ENCODE measurements at regions not wholly inside any gene's neighbourhood (a gene's known extent, or its start where the extent isn't known, plus 50 kb on each side); places are given as distances from the start of the nearest gene placed in this dataset.

DNA sequence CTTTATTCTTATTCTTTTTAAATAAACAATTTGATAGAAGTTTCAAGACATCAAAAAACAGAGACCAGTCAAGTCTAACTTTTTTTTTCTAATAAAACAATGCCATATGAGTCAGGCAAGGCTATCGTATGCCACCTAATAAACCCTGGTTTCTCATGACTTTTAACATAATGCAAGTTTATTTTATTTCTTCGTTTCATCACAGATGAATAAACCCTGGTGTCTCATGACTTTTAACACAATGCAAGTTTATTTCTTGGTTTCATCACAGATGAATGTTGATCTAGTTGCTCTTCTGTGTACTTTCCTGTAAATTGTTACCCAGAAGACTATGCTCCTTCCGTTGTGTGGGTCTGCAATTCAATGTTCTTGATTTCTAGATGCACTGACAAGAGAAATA lies 905.4 kb downstream of the ROBO2 start:
- Histone ChIP-seq H3K79me2 (ENCODE audit: control insufficient read depth, insufficient read depth, low read length) (no peaks in the 10 kb centered on the region), H3K9me1 (replicated peaks; ENCODE audit: control insufficient read depth, extremely low read depth, insufficient read depth, low read length) (no peaks in the 10 kb centered on the region), H4K20me1 (replicated peaks; ENCODE audit: control insufficient read depth, extremely low read depth, insufficient read depth, low read length) (no peaks in the 10 kb centered on the region), H3K27ac (ENCODE audit: insufficient read depth, low read depth, low read length) (no peak overlapping the region), H3K9ac (replicated peaks; ENCODE audit: extremely low read depth, insufficient read depth, low read length) (no peak overlapping the region), H3K36me3 (ENCODE audit: control insufficient read depth in 2 of 2, extremely low read depth in 1 of 2, insufficient read depth in 2 of 2, low read length in 2 of 2) (no peaks in the 10 kb centered on the region), H3K4me1 (ENCODE audit: control insufficient read depth, extremely low read depth, insufficient read depth, low read length) (no peaks in the 10 kb centered on the region), H3K27me3 (ENCODE audit: control insufficient read depth in 2 of 2, insufficient read depth in 2 of 2, low read length in 2 of 2) (no peaks in the 10 kb centered on the region), H3K4me2 (ENCODE audit: insufficient read depth, low read length) (no peak overlapping the region), H2AFZ (ENCODE audit: low read depth, low read length) (no peak overlapping the region), H3K9me3 (replicated peaks; ENCODE audit: control insufficient read depth, insufficient read depth, low read length) (no peaks in the 10 kb centered on the region), H3K4me3 (replicated peaks in 1 of 3; ENCODE audit: insufficient read depth in 1 of 3, low read depth in 1 of 3, low read length in 3 of 3) (no peak overlapping the region)
- DNase-seq (ENCODE audit: low read depth, low spot score) (no peak), FAIRE-seq (no peak)
- TF ChIP-seq MAX (IDR thresholded peaks at IDR 0.05; ENCODE audit: insufficient read depth, insufficient read length) (no peak), FOS (IDR thresholded peaks at IDR 0.05; ENCODE audit: borderline replicate concordance, insufficient read depth, low read length) (no peak), POLR2A (IDR thresholded peaks at IDR 0.05; ENCODE audit: low read depth, low read length) (no peak), GATA2 (IDR thresholded peaks at IDR 0.05; ENCODE audit: insufficient read depth, insufficient read length, low read depth, low read length) (no peak), EZH2 (IDR thresholded peaks at IDR 0.05; ENCODE audit: borderline replicate concordance, low read depth, low read length, severe bottlenecking) (no peak), JUN (IDR thresholded peaks at IDR 0.05; ENCODE audit: borderline replicate concordance, insufficient read depth, insufficient read length, low read depth) (no peak), MYC (IDR thresholded peaks at IDR 0.05; ENCODE audit: low read depth, low read length) (no peak)
- intact Hi-C loops (cut with micrococcal nuclease) (no loop called here), dilution Hi-C loops (cut with MboI; ENCODE audit: extremely low pct_ligation_motif_present, low sequenced_read_pairs) (no loop called here)
- no TSS peak for BruUV-seq (replicated peaks)
- CTCF ChIA-PET = no interaction called here
- POLR2A ChIA-PET = no interaction called here

DNA sequence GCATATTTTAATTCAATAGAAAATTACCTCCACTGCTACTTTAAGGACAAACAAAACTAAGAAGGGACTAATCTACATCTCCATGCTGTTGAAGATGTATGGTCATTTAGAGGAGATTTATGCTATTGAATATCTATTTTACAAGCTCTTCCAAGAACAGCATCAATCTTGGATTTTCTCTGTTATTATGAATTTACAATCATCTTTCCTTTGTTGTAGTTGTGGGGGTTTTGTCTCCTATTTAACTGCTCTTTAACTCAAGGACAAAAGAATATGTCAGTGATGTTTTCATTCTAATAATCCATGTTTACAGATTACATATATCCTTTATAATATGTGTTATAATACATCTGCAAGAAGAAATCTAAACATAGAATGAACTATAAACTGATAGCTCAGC lies 907.8 kb downstream of the ROBO2 start:
- no TSS peak for BruUV-seq (replicated peaks)
- dilution Hi-C loops (cut with MboI; ENCODE audit: extremely low pct_ligation_motif_present, low sequenced_read_pairs) = no loop called here
- no peak overlapping the region for H3K4me3 ChIP-seq (replicated peaks in 1 of 3; ENCODE audit: insufficient read depth in 1 of 3, low read depth in 1 of 3, low read length in 3 of 3)
- no peak overlapping the region for H3K4me2 ChIP-seq (ENCODE audit: insufficient read depth, low read length)
- CTCF ChIA-PET = no interaction called here
- no peak for DNase-seq (ENCODE audit: low read depth, low spot score)
- H3K79me2 ChIP-seq (ENCODE audit: control insufficient read depth, insufficient read depth, low read length) = no peaks in the 10 kb centered on the region
- no peak overlapping the region for H2AFZ ChIP-seq (ENCODE audit: low read depth, low read length)
- no peaks in the 10 kb centered on the region for H3K9me1 ChIP-seq (replicated peaks; ENCODE audit: control insufficient read depth, extremely low read depth, insufficient read depth, low read length)
- H3K36me3 ChIP-seq (ENCODE audit: control insufficient read depth in 2 of 2, extremely low read depth in 1 of 2, insufficient read depth in 2 of 2, low read length in 2 of 2) = no peaks in the 10 kb centered on the region
- no peaks in the 10 kb centered on the region for H4K20me1 ChIP-seq (replicated peaks; ENCODE audit: control insufficient read depth, extremely low read depth, insufficient read depth, low read length)
- H3K27me3 ChIP-seq (ENCODE audit: control insufficient read depth in 2 of 2, insufficient read depth in 2 of 2, low read length in 2 of 2) = no peaks in the 10 kb centered on the region
- no peak for TF ChIP-seq MYC (IDR thresholded peaks at IDR 0.05; ENCODE audit: low read depth, low read length)
- no peak for TF ChIP-seq POLR2AphosphoS5 (IDR thresholded peaks at IDR 0.05; ENCODE audit: insufficient read depth, low read depth, low read length)
- no peak for TF ChIP-seq GATA2 (IDR thresholded peaks at IDR 0.05; ENCODE audit: insufficient read depth, insufficient read length, low read depth, low read length)
- no peak for TF ChIP-seq JUN (IDR thresholded peaks at IDR 0.05; ENCODE audit: borderline replicate concordance, insufficient read depth, insufficient read length, low read depth)
- TF ChIP-seq FOS (IDR thresholded peaks at IDR 0.05; ENCODE audit: borderline replicate concordance, insufficient read depth, low read length) = no peak
- TF ChIP-seq, protein P1, sequence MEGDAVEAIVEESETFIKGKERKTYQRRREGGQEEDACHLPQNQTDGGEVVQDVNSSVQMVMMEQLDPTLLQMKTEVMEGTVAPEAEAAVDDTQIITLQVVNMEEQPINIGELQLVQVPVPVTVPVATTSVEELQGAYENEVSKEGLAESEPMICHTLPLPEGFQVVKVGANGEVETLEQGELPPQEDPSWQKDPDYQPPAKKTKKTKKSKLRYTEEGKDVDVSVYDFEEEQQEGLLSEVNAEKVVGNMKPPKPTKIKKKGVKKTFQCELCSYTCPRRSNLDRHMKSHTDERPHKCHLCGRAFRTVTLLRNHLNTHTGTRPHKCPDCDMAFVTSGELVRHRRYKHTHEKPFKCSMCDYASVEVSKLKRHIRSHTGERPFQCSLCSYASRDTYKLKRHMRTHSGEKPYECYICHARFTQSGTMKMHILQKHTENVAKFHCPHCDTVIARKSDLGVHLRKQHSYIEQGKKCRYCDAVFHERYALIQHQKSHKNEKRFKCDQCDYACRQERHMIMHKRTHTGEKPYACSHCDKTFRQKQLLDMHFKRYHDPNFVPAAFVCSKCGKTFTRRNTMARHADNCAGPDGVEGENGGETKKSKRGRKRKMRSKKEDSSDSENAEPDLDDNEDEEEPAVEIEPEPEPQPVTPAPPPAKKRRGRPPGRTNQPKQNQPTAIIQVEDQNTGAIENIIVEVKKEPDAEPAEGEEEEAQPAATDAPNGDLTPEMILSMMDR (IDR thresholded peaks at IDR 0.05; ENCODE audit: extremely low read depth in 1 of 2, insufficient read depth in 1 of 2, low read depth in 1 of 2, low read length in 2 of 2) = no peak
- TF ChIP-seq EZH2 (IDR thresholded peaks at IDR 0.05; ENCODE audit: borderline replicate concordance, low read depth, low read length, severe bottlenecking) = no peak
- no peak for TF ChIP-seq MAX (IDR thresholded peaks at IDR 0.05; ENCODE audit: insufficient read depth, insufficient read length)
- TF ChIP-seq POLR2A (IDR thresholded peaks at IDR 0.05; ENCODE audit: low read depth, low read length) = no peak
- no peak overlapping the region for H3K9ac ChIP-seq (replicated peaks; ENCODE audit: extremely low read depth, insufficient read depth, low read length)
- no peaks in the 10 kb centered on the region for H3K4me1 ChIP-seq (ENCODE audit: control insufficient read depth, extremely low read depth, insufficient read depth, low read length)
- FAIRE-seq = no peak
- H3K27ac ChIP-seq (ENCODE audit: insufficient read depth, low read depth, low read length) = no peak overlapping the region
- POLR2A ChIA-PET = no interaction called here
- intact Hi-C loops (cut with micrococcal nuclease) = no loop called here
- H3K9me3 ChIP-seq (replicated peaks; ENCODE audit: control insufficient read depth, insufficient read depth, low read length) = no peaks in the 10 kb centered on the region

Measured in endothelial cell of umbilical vein (primary cell).